IMR-90 (cell line): ENCODE measurements at regions not wholly inside any gene's neighbourhood (a gene's known extent, or its start where the extent isn't known, plus 50 kb on each side); places are given as distances from the start of the nearest gene placed in this dataset.

Experiments
- BHLHE40 ChIP-seq: fragments of 150-350 bp; IDR thresholded peaks from 2 replicates; pipeline ENCODE4 v1.6.1; 2016; ENCODE audit warnings: mild to moderate bottlenecking, low read depth, low read length
- CEBPB ChIP-seq: IDR thresholded peaks from 2 replicates; pipeline ENCODE4 v1.6.1; 2012; ENCODE audit warnings: low read depth, low read length, improper control_type of control experiment
- CHD1 ChIP-seq: IDR thresholded peaks from 2 replicates; pipeline ENCODE4 v1.6.1; 2012; ENCODE audit warnings: low read depth, low read length, improper control_type of control experiment
- CTCF ChIP-seq: conservative IDR thresholded peaks from 2 replicates; pipeline ENCODE4 v1.5.1; 2012; ENCODE audit warnings: mild to moderate bottlenecking, low read depth, low read length, improper control_type of control experiment
- MAZ ChIP-seq: IDR thresholded peaks from 2 replicates; pipeline ENCODE4 v1.6.1; 2012; ENCODE audit warnings: low read depth, mild to moderate bottlenecking, low read length, improper control_type of control experiment, moderate library complexity, borderline replicate concordance
- MXI1 ChIP-seq: IDR thresholded peaks from 2 replicates; pipeline ENCODE4 v1.6.1; 2012; ENCODE audit warnings: low read depth, mild to moderate bottlenecking, low read length, moderate library complexity, borderline replicate concordance
- POLR2A ChIP-seq: IDR thresholded peaks from 2 replicates; pipeline ENCODE4 v1.6.1; 2012; ENCODE audit warnings: mild to moderate bottlenecking, low read depth, low read length
- RCOR1 ChIP-seq: IDR thresholded peaks from 2 replicates; pipeline ENCODE4 v1.6.1; 2012; ENCODE audit warnings: mild to moderate bottlenecking, low read length, improper control_type of control experiment; ENCODE audit not compliant: insufficient replicate concordance
- RFX5 ChIP-seq: IDR thresholded peaks from 2 replicates; pipeline ENCODE4 v1.8.0; 2012; ENCODE audit warnings: low read depth, mild to moderate bottlenecking, low read length, moderate library complexity

- TF ChIP-seq CTCF (no peak), CHD1 (no peak), RCOR1 (no peak), POLR2A (no peak), CEBPB (no peak), RFX5 (no peak), BHLHE40 (no peak), MXI1 (no peak), MAZ (no peak)
Observed at GRCh38 chr2:225326969-225327368, 72.5 kb upstream of the NYAP2 start.
